ENCODE measurements at regions not wholly inside any gene's neighbourhood (a gene's known extent, or its start where the extent isn't known, plus 50 kb on each side); places are given as distances from the start of the nearest gene placed in this dataset.

DNA sequence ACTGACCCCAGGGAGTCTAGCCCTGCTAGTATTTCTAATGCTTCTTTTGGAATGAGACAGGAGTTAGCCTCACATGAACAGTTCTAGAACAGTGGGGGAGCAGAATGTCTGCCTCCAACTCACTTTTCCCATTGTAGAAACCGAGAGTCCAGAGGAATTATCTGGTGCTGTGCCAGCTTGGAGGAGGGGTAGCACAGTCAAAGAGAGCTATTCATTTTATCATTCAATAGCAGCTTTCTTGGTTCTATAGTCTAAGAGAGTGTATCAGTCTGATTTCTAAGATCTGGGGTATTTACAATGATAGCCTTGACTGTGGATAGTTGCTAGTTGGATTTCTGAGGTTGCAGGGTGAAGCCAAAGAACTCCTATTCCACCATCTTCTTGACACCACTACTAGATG, 448.2 kb downstream of the RFPL4B start:
- no peak for TF ChIP-seq FOXP2 (optimal IDR thresholded peaks at IDR 0.05; ENCODE audit: borderline replicate concordance, extremely low read depth, extremely low read length, insufficient read depth)
- TF ChIP-seq, protein P1, sequence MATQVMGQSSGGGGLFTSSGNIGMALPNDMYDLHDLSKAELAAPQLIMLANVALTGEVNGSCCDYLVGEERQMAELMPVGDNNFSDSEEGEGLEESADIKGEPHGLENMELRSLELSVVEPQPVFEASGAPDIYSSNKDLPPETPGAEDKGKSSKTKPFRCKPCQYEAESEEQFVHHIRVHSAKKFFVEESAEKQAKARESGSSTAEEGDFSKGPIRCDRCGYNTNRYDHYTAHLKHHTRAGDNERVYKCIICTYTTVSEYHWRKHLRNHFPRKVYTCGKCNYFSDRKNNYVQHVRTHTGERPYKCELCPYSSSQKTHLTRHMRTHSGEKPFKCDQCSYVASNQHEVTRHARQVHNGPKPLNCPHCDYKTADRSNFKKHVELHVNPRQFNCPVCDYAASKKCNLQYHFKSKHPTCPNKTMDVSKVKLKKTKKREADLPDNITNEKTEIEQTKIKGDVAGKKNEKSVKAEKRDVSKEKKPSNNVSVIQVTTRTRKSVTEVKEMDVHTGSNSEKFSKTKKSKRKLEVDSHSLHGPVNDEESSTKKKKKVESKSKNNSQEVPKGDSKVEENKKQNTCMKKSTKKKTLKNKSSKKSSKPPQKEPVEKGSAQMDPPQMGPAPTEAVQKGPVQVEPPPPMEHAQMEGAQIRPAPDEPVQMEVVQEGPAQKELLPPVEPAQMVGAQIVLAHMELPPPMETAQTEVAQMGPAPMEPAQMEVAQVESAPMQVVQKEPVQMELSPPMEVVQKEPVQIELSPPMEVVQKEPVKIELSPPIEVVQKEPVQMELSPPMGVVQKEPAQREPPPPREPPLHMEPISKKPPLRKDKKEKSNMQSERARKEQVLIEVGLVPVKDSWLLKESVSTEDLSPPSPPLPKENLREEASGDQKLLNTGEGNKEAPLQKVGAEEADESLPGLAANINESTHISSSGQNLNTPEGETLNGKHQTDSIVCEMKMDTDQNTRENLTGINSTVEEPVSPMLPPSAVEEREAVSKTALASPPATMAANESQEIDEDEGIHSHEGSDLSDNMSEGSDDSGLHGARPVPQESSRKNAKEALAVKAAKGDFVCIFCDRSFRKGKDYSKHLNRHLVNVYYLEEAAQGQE (IDR thresholded peaks at IDR 0.05; ENCODE audit: insufficient read depth in 1 of 2, low read depth in 2 of 2, low read length in 2 of 2), result no peak
- no peak for TF ChIP-seq SIN3A (IDR thresholded peaks at IDR 0.05; ENCODE audit: borderline replicate concordance, insufficient read depth, low read length)
